Nephron progenitor cell (in vitro differentiated cells): ENCODE measurements at regions not wholly inside any gene's neighbourhood (a gene's known extent, or its start where the extent isn't known, plus 50 kb on each side); places are given as distances from the start of the nearest gene placed in this dataset.
"Not testable (repeated sequence)": the region's sequence is repeated elsewhere in the genome, so short reads cannot be mapped to it uniquely, and the experiment has no call there.

ENCODE experiments used
- DNase-seq: peaks from one replicate; pipeline ENCODE4 v3.0.0; 2021
- H3K27ac Mint-ChIP-seq: 2 replicates; pipeline ENCODE4 v1.8.0; 2021; ENCODE audit warnings: mild to moderate bottlenecking, moderate library complexity, mixed read lengths
- H3K27me3 Mint-ChIP-seq: 2 replicates; pipeline ENCODE4 v1.8.0; 2021; ENCODE audit warnings: mild to moderate bottlenecking, low read depth, mixed read lengths; ENCODE audit not compliant: poor library complexity
- H3K36me3 Mint-ChIP-seq: 2 replicates; pipeline ENCODE4 v1.8.0; 2021; ENCODE audit warnings: low read depth, mixed read lengths
- H3K4me1 Mint-ChIP-seq: 2 replicates; pipeline ENCODE4 v1.8.0; 2021; ENCODE audit warnings: mixed read lengths
- H3K4me3 Mint-ChIP-seq: 2 replicates; pipeline ENCODE4 v1.8.0; 2021; ENCODE audit warnings: mild to moderate bottlenecking, moderate library complexity, mixed read lengths
- H3K9me3 Mint-ChIP-seq: 2 replicates; pipeline ENCODE4 v1.8.0; 2021; ENCODE audit warnings: mild to moderate bottlenecking, moderate library complexity, mixed read lengths
- CTCF ChIP-seq: fragments of 200-600 bp; sonication (generic); IDR thresholded peaks from 2 replicates; pipeline ENCODE4 v1.5.0; 2021; ENCODE audit warnings: antibody characterized with exemption

- H3K27me3 Mint-ChIP-seq, result no peaks in the 10 kb centered on the region
- no peak overlapping the region for H3K4me3 Mint-ChIP-seq
- H3K36me3 Mint-ChIP-seq, result no peaks in the 10 kb centered on the region
- TF ChIP-seq CTCF, result no peak
- no peak for DNase-seq
- H3K9me3 Mint-ChIP-seq, result no peaks in the 10 kb centered on the region
- H3K4me1 Mint-ChIP-seq, result no peaks in the 10 kb centered on the region
- H3K27ac Mint-ChIP-seq, result no peak overlapping the region
These were observed 1348.0 kb downstream of the RAPGEF2 start for GRCh38 chr4:160450876-160451275.

DNA sequence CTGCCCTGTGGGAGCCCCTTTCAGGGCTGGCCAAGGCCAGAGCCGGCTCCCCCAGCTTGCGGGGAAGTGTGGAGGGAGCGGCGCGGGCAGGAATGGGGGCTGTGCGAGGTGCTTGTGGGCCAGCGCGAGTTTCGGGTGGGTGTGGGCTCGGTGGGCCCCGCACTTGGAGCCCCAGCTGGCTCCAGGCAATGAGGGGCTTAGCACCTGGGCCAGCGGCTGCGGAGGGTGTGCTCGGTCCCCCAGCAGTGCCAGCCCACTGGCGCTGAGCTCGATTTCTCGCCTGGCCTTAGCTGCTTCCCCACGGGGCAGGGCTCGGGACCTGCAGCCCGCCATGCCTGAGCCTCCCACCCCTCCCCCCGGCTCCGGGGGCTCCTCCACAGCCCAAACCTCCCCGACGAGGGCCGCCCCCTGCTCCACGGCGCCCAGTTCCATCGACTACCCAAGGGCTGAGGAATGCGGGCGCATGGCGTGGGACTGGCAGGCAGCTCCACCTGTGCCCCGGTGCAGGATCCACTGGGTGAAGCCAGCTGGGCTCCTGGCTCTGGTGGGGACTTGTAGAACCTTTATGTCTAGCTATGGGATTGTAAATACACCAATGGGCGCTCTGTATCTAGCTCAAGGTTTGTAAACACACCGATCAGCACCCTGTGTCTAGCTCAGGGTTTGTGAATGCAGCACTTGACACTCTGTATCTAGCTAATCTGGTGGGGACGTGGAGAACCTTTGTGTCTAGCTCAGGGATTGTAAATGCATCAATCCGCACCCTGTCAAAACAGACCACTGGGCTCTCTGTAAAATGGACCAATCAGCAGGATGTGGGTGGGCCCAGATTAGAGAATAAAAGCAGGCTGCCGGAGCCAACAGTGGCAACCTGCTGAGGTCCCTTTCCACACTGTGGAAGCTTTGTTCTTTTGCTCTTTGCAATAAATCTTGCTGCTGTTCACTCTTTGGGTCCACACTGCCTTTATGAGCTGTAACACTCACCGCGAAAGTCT, 1379.1 kb downstream of the RAPGEF2 start:
- not testable (repeated sequence) for H3K4me1 Mint-ChIP-seq, DNase-seq, H3K27me3 Mint-ChIP-seq, H3K9me3 Mint-ChIP-seq, H3K4me3 Mint-ChIP-seq, H3K36me3 Mint-ChIP-seq
- H3K27ac Mint-ChIP-seq, result peak overlapping the region; percentile 45

DNA sequence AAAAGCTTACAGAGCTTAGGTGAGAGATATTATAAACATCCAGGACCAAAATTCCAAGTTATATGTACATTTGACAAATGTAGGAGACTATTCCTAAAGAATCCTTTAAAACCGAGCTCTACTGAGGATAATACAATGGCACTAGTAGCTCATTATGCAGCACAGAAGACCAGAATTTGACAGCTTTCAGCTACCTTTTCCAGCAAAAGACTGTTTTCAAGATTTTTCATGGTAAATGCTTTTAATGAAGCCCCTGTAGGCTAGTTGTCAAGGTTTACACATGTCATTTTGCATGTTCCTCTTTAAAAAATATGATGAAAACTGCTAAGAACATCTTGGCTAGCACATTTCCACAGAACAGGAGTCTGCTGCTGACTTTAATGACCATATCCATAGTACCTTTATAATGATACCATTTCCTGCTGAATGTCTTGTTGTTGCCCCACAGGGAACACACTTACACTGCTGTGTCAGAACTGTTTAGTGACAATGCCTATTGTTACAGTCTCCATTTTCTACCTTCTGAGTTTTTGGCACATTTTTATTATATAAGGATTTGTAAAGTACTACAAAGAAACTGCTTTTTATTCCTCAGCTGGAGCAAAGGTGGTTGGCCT, 1382.3 kb downstream of the RAPGEF2 start:
- no peak overlapping the region for H3K27ac Mint-ChIP-seq
- peaks cover 12% of the 10 kb centered on the region for H3K9me3 Mint-ChIP-seq
- H3K27me3 Mint-ChIP-seq, result no peaks in the 10 kb centered on the region
- no peak for DNase-seq
- TF ChIP-seq CTCF, result no peak
- no peaks in the 10 kb centered on the region for H3K36me3 Mint-ChIP-seq
- H3K4me1 Mint-ChIP-seq, result peaks cover 5% of the 10 kb centered on the region
- H3K4me3 Mint-ChIP-seq, result no peak overlapping the region

GRCh38 chr4:160492181-160492580, 1389.3 kb downstream of the RAPGEF2 start:
- Mint-ChIP-seq H3K27me3 (peaks cover 5% of the 10 kb centered on the region), H3K4me3 (no peak overlapping the region), H3K36me3 (no peaks in the 10 kb centered on the region), H3K4me1 (no peaks in the 10 kb centered on the region), H3K9me3 (peaks cover 37% of the 10 kb centered on the region), H3K27ac (no peak overlapping the region)
- no peak for TF ChIP-seq CTCF
- DNase-seq, result no peak

GRCh38 chr4:160493206-160493605, 1390.3 kb downstream of the RAPGEF2 start:
- Mint-ChIP-seq H3K9me3 (peaks cover 37% of the 10 kb centered on the region), H3K4me1 (no peaks in the 10 kb centered on the region), H3K4me3 (no peak overlapping the region), H3K27me3 (peaks cover 5% of the 10 kb centered on the region), H3K27ac (no peak overlapping the region), H3K36me3 (no peaks in the 10 kb centered on the region)
- DNase-seq, result no peak
- no peak for TF ChIP-seq CTCF

GRCh38 chr4:160495356-160495755, 1392.5 kb downstream of the RAPGEF2 start:
- no peak overlapping the region for H3K27ac Mint-ChIP-seq
- H3K36me3 Mint-ChIP-seq, result no peaks in the 10 kb centered on the region
- peaks cover 31% of the 10 kb centered on the region for H3K9me3 Mint-ChIP-seq
- no peak for DNase-seq
- no peak for TF ChIP-seq CTCF
- H3K4me3 Mint-ChIP-seq, result no peak overlapping the region
- no peaks in the 10 kb centered on the region for H3K4me1 Mint-ChIP-seq
- H3K27me3 Mint-ChIP-seq, result peaks cover 5% of the 10 kb centered on the region
